GM23248 (cell line): ENCODE measurements at regions not wholly inside any gene's neighbourhood (a gene's known extent, or its start where the extent isn't known, plus 50 kb on each side); places are given as distances from the start of the nearest gene placed in this dataset.

Experiments
- EZH2 ChIP-seq: fragments of 200-600 bp; sonication (generic); IDR thresholded peaks from 2 replicates; pipeline ENCODE4 v1.6.1; 2018; ENCODE audit warnings: antibody characterized with exemption, mild to moderate bottlenecking; ENCODE audit not compliant: insufficient read depth, poor library complexity, severe bottlenecking
- EZH2phosphoT487 ChIP-seq: fragments of 200-600 bp; sonication (generic); IDR thresholded peaks from 2 replicates; pipeline ENCODE4 v1.6.1; 2018; ENCODE audit warnings: antibody characterized with exemption, moderate library complexity, mild to moderate bottlenecking, low read depth; ENCODE audit not compliant: insufficient read depth

GRCh38 chr5:117859176-117859575 is 1129.2 kb downstream of the DTWD2 start:
- TF ChIP-seq EZH2: no peak
- TF ChIP-seq EZH2phosphoT487: no peak
